NCI-H82 treated with DMSO at 0.1 percent for 48 hours (cell line): ENCODE measurements at regions not wholly inside any gene's neighbourhood (a gene's known extent, or its start where the extent isn't known, plus 50 kb on each side); places are given as distances from the start of the nearest gene placed in this dataset.
A peak's percentile ranks its signal among the peaks of the same experiment; 100 is the strongest.

ENCODE experiments used
- DNase-seq: peaks from one replicate; lab custom pipeline; 2025; ENCODE audit not compliant: unreplicated experiment; lab: John Stamatoyannopoulos, UW

DNA sequence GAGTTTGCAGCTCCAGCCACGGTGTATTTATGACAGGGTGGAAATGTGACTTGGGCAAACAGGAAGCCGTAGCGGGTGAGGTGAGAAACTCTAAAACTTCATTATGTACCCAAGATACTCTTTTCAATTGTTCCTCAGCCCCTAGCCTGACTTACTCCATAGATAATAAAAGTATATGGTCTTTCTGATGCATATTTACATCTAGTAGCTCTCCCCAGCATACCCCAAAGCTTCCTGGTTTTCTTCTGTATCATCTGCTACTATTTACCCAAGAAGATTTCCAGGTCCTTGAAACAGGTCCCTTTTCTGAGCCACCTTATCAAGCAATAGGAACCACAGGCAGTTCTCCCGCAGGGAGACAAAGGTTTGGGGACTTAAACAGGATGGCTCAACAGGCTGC, 201.5 kb upstream of the ESRRG start:
- DNase-seq: no peak

DNA sequence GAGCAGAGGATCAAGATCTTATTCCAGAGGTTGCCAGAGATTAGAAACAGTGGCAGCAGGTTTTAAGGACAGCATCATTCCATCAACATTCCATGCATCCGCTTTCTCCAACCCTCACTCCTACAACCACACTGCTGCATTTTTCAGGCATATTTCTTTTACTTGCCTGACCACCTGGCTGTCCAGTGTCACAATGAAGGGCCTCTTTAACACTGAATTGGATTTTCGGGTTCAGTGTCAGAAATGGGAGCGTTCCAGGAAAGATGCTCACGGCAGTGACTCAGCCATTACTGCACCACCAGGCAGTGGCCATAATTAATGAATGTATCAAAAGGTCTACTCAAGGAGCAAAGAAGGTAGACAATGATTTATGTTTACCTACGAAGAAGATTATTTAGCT, 200.4 kb upstream of the ESRRG start:
- peak; percentile 13 for DNase-seq

DNA sequence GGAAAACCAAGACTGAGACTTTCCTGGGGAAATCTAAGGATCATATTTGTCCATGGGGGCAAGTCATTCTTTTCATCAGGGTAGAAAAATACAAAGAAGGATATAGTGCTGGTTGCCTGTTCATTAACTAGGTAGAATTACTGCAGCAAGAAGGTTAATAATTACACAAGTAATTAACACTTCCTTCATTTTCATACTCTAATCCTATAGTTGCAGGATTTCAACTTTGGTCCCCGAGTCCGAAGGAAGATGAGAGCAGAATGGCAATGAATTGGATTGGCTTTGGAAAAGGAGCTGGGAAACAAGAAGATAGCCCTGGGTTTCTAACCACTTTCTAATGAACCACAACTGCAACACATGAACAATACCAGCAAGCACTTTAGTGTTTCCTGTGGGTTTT, 199.2 kb upstream of the ESRRG start:
- no peak for DNase-seq

DNA sequence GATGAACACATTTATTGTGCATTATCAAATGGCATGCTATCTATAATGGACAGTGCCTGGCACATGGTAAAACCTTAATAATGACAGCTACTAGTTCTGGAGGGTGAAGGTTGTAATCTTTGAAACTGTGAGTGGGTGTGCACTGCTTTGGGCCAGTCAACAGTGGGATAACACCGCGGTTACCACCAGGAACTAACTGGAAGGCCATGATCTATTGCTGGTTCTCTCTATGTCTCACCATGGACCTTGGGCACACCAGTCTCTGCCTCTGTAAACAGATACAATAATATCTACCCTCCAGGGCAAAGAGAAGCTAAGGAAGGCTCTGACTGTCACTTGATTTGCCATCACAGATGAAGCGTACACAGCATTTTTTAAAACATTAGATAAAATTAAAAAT, 198.6 kb upstream of the ESRRG start:
- DNase-seq: no peak

DNA sequence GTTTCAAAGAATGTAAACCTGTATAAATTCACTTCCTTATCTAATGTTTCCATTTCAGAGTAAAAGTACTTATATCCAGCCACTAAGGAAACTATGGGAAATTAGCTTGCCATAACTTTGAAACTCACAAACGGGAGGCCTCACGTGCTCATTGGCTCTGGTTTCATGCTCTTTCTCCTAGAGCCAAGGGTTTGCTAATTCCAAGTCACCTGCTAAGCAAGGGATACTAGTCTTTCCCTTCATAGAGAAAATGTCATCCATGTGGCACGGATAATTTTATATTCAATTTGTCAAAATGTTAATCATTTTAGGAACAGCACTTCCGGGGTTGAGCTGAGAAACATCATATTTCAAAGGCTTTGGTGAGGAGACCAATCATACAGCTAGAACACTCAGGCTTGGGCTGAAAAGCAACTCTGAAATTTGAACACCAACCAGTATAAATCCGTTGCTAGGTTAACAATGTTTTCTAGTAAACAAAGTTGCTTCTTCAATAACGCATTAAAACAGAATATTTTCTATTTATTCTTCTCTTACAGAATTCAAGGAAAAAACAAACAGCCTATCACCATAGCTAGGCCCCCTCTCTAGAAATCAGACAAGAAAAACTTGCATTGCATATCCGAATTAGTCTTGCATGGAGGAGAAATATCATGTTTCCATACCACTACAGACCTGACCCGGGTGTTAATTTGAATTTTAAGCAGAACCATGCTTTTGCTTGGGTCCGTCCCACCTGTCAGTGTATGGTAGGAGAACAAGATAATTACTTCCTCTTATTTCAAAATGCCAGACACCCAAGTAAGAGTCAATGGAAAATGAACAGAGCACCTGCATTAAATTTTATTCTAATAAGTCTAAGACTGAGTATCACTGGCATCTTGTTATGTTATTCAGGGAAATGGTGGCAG, 196.1 kb upstream of the ESRRG start:
- no peak for DNase-seq

DNA sequence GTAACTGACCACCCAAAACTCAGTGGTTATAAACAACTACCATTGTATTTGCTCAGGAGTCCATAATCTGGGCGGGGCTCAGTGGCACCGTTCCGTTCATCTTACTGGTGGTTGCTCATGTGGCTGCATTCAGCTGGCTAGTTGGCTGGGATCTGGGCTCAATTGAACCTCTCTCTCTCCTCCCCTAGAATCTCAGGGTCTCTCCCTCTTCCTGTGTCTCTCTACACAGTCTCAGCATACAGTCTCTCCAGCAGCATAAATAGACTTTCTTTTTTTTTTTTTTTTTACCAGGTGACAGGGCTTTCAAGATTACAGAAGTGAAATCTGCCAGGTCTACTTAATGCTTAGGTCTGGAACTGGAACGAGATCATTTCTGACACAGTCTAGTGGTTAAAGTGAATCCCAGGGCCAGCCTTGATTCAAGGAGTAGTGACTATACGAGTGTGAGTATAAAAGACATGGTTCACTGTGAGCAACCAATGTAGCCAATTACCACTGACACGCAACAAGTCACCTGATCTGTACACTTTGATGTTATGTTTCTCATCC, 193.7 kb upstream of the ESRRG start:
- DNase-seq: no peak

DNA sequence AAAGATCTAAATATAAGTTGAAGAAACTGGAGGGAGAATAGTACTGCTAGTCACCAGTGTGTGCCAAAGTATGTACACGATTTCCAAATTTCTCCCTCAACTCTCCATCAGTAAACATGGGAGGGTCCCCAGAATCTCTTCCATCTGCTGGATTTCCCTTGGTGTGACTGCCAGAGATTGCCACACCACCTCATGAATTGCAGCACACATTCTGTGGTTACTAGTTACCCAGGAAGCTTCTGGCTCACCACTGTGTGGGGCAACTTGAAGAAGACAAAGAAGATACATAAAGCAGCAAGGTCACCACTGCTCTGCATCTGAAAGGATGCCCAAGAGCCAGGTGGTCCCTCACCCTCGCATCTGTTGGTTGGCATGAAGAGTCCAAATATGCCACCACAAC, 191.7 kb upstream of the ESRRG start:
- DNase-seq: no peak

DNA sequence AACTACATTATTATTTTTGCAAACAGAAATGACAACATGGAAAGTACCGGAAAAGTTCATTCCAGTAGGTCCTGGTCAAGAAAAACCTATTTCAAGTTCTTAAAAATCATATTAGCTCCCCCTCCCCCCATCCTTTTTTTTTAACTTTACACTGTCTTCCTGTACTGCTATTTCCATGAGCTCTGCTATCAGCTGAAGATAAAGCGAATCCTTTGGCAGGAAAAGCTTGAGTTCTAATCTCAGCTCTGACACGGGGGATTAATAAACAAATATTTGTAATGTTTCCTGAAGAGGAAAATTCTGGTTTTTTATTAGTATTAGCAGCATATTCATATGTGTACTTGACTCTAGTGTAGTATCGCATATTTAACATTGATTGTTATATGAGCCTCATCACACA, 190.7 kb upstream of the ESRRG start:
- no peak for DNase-seq

DNA sequence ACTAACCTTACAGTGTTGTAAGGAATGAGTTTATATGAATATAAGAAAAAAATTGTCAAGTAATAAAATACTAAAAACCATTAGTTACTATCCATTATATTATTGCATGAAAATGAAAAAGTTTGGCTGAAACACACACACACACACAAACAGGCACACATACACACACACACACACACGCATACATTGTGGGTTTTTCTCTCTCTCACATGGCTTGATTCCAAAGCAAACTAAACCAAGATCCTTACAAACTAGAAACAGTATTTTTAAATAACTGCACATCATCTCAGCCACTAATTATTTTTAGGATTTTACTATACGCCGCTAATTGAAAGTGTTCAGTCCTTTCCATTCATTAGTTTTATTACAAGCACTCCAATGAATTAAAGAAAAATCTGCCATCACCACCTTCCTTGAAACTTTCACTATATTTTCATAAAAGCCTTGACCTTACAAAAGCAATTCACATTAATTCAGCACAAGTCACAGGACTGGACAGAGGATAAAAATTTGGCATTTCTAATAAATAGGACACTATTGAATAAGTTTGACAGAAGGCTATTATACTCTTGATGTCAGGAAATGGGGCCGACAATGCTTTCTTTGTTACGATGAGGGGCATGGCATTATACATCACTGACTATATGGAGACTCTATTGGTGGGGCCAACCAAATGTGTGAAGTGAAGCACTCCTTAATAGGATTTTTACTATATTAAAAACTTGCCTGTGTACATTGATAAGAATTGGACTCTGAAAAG, 187.0 kb upstream of the ESRRG start:
- DNase-seq: no peak

DNA sequence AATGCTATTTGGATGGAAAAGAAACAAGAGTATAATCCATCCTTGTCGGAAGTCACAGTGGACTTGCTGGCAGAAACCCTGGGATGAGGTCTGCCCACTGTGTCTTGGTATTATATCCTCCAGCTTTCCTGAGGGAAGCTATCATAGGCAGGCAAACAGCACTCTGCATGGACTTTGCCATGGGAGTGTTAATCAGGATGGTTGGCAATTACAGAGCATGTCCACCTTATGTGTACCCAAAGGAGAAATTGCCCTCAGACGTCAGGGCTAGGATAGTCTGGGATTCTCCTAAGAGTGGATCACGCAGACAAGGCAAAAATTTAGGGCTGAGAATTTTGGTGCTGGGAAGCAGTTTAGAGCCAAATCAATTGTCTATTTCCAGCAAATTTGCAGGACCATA, 184.9 kb upstream of the ESRRG start:
- no peak for DNase-seq

DNA sequence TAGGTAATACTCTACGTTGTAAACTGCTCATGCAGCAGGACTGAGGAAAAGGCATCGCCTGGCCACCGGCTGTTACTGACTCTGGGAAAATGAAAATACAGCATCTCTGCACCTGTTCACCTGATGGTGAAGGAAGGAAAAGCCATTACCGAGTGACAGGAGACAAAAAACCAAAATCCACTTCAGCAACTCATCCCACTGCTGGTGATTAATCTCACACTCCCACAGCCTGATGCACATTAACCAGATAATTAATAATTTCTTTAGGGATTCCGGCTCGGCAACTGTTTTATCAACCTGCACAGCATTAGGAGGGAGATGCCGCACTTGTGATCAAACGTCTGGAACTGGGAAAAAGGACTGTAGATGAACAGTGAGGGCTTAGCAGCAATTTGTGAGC, 183.9 kb upstream of the ESRRG start:
- no peak for DNase-seq

DNA sequence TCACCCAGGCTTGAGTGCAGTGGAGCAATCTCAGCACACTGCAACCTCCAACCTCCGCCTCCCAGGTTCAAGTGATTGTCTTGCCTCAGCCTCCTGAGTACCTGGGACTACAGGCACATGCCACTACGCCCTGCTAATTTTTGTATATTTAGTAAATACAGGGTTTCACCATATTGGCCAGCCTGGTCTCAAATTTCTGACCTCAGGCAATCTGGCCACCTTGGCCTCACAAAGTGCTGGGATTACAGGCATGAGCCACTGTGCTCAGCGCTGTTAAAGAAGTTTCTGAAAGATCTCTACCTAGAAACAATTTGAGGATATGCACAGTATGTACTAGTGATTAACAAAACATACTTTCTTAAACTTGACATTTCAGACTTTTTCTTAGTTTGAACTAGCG, 182.6 kb upstream of the ESRRG start:
- no peak for DNase-seq

DNA sequence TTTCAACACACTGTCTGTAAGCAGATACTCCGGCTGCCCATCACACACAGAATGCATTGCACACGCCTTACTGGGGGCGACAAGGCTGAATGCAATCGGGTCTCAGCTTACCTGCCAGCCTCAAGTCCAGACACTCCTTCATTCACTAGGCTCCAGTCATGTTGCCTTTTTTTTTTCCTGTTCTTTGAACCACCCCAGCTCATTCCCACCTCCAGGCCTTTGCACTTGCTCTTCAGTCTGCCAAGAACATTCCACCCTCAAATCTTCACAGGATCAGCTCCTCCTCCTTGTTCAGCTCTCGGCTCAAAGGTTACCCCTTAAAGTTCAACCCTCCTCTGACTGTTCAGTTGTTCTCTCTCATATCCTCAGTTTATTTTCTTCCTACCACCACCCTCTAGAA, 181.9 kb upstream of the ESRRG start:
- no peak for DNase-seq

DNA sequence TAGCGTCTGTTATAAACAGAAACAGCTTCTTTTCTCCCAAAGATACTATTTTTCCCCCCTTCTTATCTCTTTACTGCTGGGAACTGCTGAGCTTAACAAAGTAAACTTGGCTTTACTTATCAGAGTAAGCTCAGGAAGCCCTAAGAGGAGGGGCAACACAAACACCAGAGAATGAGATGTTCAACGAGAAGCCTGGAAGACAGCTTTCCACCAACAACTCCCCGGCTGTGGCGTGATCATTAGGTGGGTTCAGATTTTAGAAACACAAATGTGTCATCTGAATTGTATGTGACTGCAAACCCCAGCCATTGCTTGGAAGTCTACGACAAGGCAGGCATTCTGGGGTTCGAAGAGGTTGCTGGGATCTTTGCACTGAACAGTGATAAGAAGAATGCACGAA, 181.2 kb upstream of the ESRRG start:
- DNase-seq: no peak

DNA sequence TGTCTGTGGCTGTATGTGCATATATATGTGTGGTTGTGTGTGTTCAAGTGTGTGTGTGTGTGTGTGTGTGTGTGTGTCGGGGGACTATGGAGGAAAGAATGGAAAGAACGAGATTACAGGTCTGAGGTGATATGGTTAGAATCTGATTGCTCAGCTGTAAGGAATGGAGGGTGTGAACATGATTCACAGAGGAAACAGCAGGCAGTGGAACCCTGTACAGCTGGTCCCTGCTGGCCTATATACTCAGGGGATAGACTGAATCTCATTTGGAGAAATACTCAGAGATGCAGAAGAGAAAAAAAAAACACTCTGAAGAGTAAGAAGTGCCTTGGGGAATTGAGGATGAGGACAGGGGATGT, 180.1 kb upstream of the ESRRG start:
- peak; percentile 14 for DNase-seq

DNA sequence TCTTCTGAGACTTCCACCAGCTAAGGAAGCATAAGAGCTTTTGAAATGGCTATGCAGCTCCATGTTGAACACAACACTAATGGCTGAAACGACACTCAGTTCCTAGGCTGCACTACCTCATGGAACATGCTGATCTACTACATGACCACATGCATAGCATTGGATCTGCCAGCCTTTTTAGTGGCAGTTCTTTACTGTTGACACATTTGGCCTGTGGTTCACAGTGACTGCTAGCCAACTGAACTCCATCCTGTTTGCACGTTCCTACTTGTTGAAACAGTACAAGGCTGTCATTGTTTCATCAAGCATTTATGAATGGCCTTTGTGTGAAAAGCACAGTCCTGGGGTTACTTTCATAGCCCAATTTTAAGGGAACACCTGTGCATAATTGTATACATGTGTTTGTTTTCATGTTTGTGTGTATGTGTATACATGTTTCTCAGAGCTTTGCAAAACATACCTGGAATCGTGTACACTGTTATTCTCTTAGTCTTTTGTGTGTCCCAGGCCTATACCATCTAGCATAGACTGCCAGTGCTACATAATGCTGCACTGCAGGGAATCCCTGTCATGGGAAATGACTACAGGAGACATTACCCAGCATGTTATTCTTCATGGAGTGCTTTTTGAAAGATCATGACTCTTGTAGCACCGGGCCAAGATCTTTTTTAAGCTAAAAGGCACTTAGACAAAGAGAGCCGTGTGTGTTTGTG, 179.6 kb upstream of the ESRRG start:
- no peak for DNase-seq

DNA sequence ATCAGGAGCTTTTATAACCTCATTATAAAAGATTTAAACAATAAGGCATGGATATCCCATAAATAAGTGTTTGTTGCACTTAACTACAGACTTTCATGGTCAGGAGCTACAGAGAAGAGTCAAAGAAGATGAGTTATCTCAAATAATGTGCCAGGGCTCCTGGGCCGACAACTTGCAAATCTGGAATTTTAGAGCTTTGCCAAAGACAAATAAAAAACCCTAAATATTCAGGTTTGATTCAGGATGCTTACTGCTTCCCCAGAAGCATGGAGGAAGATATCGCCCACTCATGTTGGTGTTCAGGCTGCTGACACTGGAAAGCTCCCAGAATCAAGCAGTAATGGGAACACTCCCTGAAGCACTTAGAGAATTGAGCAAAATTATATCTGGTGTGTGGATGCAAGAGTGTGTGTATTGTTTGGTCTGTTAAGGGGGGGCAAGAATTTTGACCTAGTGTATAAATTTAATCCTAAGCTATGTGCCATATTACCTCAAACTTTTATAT, 176.9 kb upstream of the ESRRG start:
- DNase-seq: no peak

DNA sequence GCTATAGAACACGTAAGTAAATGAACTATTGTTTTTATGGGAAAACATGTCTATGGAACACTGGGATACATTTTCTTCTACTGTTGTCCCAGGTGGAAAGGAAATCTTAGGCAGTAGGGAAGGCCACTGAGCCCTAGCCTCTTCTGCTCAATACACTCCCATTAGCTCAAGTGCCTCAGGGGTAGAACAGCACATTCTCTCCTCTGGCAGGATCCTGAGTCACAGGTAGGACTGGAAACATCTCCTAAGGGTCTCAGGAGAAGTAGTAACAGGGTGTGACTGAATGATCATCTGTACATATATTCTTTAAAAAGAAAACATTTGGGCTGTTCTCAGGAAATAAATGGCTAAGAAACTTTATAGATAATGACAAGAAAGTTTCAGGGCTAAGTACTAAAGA, 175.6 kb upstream of the ESRRG start:
- DNase-seq: no peak

DNA sequence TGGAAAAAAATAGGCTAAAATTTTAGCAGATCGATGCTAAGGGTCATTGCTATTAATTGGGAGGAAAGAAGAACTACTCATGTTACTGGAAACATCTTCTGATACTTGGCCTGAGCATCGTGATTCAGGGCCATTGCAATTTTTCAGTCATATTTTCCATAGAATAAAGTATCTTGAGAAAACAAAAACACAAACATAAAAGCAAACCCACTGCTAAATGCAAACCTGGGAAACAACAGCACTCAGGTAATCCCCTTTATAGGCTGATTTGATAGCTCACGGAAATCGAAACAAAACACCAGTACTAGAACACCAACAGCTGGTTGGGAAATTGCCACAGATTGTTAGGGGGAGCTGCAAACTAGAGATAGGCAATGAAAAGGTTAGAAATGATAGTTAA, 172.9 kb upstream of the ESRRG start:
- DNase-seq: no peak

DNA sequence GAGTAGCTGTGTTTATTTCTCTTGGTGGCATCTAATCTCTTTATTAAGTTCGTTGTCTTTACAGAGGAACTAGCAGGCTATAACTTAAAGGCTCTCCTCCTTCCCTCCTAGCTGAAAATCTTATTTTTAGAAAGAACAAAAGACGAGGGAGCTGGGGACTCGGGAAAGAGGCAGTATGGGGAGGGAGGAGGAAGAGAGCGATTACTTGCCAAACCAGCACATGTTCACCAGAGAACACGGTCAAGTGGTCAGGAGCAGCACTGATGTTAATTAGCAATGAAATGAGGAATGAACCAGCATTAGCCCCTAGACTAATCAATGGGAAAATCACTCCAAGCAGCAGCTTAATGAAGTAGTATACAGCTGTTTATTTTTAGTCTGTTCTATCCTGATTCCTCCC, 171.3 kb upstream of the ESRRG start:
- DNase-seq: no peak

DNA sequence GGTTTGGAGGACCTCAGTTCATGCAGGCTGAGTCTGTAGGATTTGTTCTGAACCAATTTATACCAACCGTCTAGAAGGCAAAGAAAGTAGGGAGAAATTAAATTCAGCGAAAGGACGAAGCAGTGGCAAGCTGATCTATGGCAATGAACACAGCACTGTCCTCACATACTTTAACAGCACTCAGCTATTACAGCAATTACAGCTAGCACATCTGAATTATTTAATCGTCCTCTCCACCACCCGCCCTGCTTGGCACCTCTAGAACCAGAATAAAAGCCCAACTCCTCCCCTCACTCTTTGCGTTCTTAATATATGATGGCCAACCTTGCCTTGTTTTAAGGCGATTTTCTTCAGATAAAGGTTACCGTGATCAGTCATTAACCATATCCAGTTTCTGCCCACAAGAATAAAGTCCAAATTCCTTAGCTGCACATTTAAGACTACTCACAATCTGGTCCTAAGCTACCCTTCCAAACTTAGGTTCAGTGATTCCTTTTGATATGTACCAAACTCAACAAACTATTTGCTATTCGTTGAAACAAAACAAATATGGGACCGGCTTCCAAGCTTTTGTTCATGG, 169.4 kb upstream of the ESRRG start:
- no peak for DNase-seq
